ENCODE measurements at regions not wholly inside any gene's neighbourhood (a gene's known extent, or its start where the extent isn't known, plus 50 kb on each side); places are given as distances from the start of the nearest gene placed in this dataset.
"Not testable (repeated sequence)": the region's sequence is repeated elsewhere in the genome, so short reads cannot be mapped to it uniquely, and the experiment has no call there.

- DNase-seq, result no peak
These were observed 65.7 kb upstream of the INSIG1 start for GRCh38 chr7:155231941-155232340.

- no peak for DNase-seq
These were observed 64.8 kb upstream of the INSIG1 start for GRCh38 chr7:155232911-155233310.

- DNase-seq, result no peak
These were observed 64.1 kb upstream of the INSIG1 start for GRCh38 chr7:155233311-155234157.

DNA sequence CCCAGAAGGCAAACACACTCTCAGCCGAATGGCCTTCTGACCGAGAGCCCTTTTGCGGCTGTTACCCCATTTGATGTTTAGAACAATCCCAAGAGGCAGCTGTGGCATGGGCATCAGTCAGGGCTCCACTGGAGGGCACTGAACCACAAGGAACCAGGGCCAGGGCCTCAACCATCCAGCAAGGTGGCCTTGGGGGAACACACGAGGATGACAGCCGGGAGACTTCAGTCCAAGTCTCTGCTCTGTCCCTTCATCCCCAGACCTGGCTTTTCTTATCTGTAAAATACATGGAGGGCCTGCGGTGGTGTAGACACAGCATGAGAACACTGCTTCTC, 63.6 kb upstream of the INSIG1 start:
- peak; percentile 17 to 20 for DNase-seq

DNA sequence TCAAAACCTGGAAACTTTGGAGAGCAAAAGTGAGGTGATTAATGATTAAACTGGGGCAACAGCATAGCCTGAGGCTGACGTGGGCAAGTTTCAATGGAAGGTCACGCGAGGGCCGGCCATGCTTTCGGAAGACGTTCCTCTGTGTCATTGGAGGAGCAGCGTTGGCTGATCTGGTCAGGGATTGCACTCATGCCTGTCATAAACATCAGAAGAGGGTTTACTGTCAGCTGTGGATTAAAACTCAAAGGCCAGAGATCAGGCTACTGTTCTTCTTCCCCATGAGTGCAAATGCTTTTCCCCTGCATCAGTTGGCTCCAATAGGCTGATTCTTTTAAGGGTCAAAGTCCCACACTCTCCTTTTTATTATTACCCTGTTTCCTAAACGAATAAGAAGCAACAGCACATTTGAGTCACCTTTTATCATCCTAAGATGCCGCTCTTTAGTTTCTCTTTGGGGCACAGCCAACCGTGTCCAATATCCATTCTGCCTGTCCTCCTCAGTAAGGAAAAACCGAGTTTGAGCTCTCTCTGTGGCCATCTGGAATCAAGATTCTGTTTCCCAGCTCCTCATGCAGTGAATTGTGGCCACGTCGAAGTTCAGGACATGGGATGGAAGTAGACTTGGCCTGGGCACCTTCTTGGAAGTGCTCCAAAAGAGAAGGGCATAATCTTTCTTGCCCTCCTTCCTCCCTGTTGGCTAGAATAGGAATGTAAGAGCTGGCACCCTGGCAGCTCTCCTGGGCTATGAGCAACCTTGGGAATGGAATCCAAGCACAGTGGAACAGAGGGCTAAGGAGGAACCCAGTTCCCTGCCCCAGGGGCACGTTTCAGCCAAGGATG, 62.5 kb upstream of the INSIG1 start:
- no peak for DNase-seq

DNA sequence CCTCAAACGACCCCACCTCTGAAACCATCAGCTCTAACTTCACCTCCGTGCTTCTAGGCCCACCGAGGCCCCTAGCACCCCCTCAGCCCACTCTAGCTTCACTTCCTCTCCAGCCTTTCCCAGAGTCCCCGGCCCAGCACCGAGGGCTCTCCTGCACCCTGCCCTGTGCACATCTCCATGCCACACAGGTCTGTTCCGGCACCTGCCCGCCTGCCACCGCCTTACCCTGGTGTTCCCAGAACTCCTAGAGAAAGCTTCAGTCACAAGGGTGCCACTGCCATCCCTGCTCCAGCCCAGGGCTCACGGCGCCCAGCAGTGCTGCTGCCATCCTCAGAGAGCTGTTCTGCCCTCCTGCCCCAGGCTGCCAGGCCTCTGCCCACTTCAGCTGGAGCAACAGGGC, 61.3 kb upstream of the INSIG1 start:
- DNase-seq, result no peak

GRCh38 chr7:155237297-155237696, 60.4 kb upstream of the INSIG1 start:
- no peak for DNase-seq

DNA sequence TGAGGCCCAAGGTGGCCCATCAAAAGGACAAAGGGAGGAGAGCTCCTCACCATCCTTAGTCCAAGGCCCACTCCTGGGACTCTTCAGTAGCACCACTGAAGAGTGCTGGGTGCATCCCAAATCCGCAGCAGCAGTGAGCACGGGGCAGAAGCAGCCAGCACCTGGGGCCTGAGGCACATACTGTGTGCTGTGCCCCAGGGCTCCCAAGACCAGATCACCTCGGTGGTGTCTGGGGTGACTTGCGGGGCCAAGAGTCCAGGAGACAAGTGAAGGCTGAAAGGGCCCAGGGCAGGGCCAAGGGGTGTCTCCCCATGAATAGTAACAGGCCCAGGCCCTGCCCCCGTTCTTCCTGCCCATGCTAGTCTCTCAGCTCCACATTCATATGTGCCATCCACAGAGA, 59.9 kb upstream of the INSIG1 start:
- DNase-seq, result no peak

GRCh38 chr7:155239431-155240087, 58.1 kb upstream of the INSIG1 start:
- not testable (repeated sequence) for DNase-seq

DNA sequence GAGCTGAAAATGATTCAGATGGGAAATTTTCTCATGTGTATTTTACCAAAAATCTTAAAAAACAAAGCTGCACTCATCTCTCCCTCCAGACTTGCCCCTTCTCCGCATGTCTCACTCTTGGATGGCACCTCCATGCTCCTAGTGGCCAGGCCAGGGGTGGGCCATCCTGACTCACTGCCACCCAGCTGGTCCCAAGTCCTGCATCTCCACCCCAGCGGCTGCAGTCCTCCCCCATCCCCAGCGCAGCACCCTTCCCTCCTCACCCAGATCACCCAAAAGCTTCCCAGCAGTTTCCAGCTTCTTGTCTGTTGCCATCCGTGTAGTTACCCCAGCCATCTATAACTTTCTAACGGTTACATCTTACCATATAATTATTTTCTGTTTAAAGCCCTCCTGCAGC, 53.0 kb upstream of the INSIG1 start:
- DNase-seq, result no peak

GRCh38 chr7:155247479-155248365, 50.0 kb upstream of the INSIG1 start:
- DNase-seq, result no peak

All from CD4-positive, alpha-beta T cell treated with Interleukin-4 for 1 hour (primary cell).